PC-3 (cell line): ENCODE measurements at regions not wholly inside any gene's neighbourhood (a gene's known extent, or its start where the extent isn't known, plus 50 kb on each side); places are given as distances from the start of the nearest gene placed in this dataset.

ENCODE experiments used
- ATAC-seq: fragments of 200-7000 bp; cut with Tn5 transposase; 2 replicates; pipeline ENCODE4 v1.9.1; 2020; ENCODE audit warnings: mild to moderate bottlenecking, moderate library complexity
- BruUV-seq: library from RNA; stranded (reverse); fragments of 400-500 nt; replicated peaks from 2 replicates; lab custom pipeline; 2021; lab: Mats Ljungman, UMichigan
- CTCF ChIA-PET: fragments of 300-600 bp; sonication (Branson Sonifier 250); formaldehyde crosslinking; loops from one replicate; lab custom pipeline; 2022; ENCODE audit warnings: antibody characterized with exemption; lab: Charles Lee
- POLR2A ChIA-PET: fragments of 300-600 bp; sonication (Branson Sonifier 250); formaldehyde crosslinking; loops from one replicate; lab custom pipeline; 2022; ENCODE audit warnings: antibody characterized with exemption; ENCODE audit not compliant: unreplicated experiment; lab: Charles Lee
- DNase-seq: peaks from one replicate; pipeline ENCODE4 v3.0.0-alpha.2; 2015
- H2AFZ ChIP-seq: fragments of 300-600 bp; sonication (generic); 2 replicates; pipeline ENCODE4 v1.6.0; 2016; ENCODE audit warnings: antibody characterized with exemption, low read length
- H3F3A ChIP-seq: fragments of 300-600 bp; sonication (generic); one replicate; pipeline ENCODE4 v1.6.0; 2017; ENCODE audit warnings: antibody characterized with exemption, low read length, control low read depth, mild to moderate bottlenecking; ENCODE audit not compliant: unreplicated experiment
- H3K27ac ChIP-seq: fragments of 300-600 bp; sonication (generic); 2 replicates; pipeline ENCODE4 v1.5.1; 2016; ENCODE audit warnings: mild to moderate bottlenecking, low read length
- H3K27me3 ChIP-seq: fragments of 300-600 bp; sonication (generic); 2 replicates; pipeline ENCODE4 v1.6.1; 2016; ENCODE audit warnings: low read length, mixed read lengths
- H3K36me3 ChIP-seq: fragments of 300-600 bp; sonication (generic); 2 replicates; pipeline ENCODE4 v1.6.1; 2016; ENCODE audit warnings: low read depth, mixed run types, low read length, mixed read lengths
- H3K4me1 ChIP-seq: fragments of 300-600 bp; sonication (generic); 2 replicates; pipeline ENCODE4 v1.5.1; 2016; ENCODE audit warnings: low read length; ENCODE audit not compliant: insufficient read depth
- H3K4me2 ChIP-seq: fragments of 300-600 bp; sonication (generic); 2 replicates; pipeline ENCODE4 v1.6.0; 2016; ENCODE audit warnings: low read length
- H3K4me3 ChIP-seq: fragments of 300-600 bp; sonication (generic); 2 replicates; pipeline ENCODE4 v1.5.1; 2016; ENCODE audit warnings: mild to moderate bottlenecking, low read length, mixed read lengths
- H3K79me2 ChIP-seq: fragments of 300-600 bp; sonication (generic); 2 replicates; pipeline ENCODE4 v1.6.1; 2017; ENCODE audit warnings: low read length, mixed read lengths
- H3K9ac ChIP-seq: fragments of 300-600 bp; sonication (generic); 2 replicates; pipeline ENCODE4 v1.6.0; 2016; ENCODE audit warnings: mild to moderate bottlenecking, low read length
- H3K9me2 ChIP-seq: fragments of 300-600 bp; sonication (generic); replicated peaks from 2 replicates; pipeline ENCODE4 v1.6.1; 2016; ENCODE audit warnings: mixed run types, low read length, mixed read lengths
- H3K9me3 ChIP-seq: fragments of 300-600 bp; sonication (generic); 2 replicates; pipeline ENCODE4 v1.6.1; 2016; ENCODE audit warnings: low read length, mixed read lengths
- H4K20me1 ChIP-seq: fragments of 300-600 bp; sonication (generic); 2 replicates; pipeline ENCODE4 v1.6.1; 2016; ENCODE audit warnings: low read length, mixed read lengths
- EZH2 ChIP-seq: fragments of 300-600 bp; sonication (generic); IDR thresholded peaks from one replicate; pipeline ENCODE4 v1.6.1; 2017; ENCODE audit warnings: antibody characterized with exemption, mild to moderate bottlenecking, low read length; ENCODE audit not compliant: unreplicated experiment
- EZH2phosphoT487 ChIP-seq: fragments of 300-600 bp; sonication (generic); IDR thresholded peaks from 2 replicates; pipeline ENCODE4 v1.6.1; 2018; ENCODE audit warnings: mild to moderate bottlenecking, antibody characterized with exemption, low read length, borderline replicate concordance
- intact Hi-C: fragments of 100-400 bp; cut with micrococcal nuclease; formaldehyde crosslinking; loops from 2 replicates; pipeline ENCODE4 v1.9.0; 2023
- TF ChIP-seq, protein P1 (sequence below): fragments of 300-600 bp; sonication (generic); conservative IDR thresholded peaks from 2 replicates; pipeline ENCODE4 v1.5.1; 2017; ENCODE audit warnings: antibody characterized with exemption, low read depth, mild to moderate bottlenecking, low read length

DNA sequence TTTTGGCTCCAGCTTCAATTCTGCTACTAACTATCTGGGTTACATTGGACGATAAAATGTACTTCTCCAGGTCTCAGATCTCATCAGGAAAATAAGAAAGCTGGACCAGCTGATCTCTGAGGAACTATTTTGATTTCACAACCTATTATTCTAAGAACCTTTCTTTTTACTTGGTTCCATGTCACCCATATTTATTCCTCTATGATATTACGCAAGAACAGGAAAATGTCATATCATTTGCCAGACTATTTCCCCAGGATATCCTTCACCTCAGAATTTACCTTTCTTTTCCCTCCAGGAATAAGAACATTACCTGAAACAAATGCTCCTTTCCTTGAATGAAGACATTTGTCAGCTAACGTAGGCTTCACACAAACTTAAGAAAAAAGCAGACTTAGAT is 387.5 kb upstream of the RAG2 start:
- Histone ChIP-seq H3K9me3 (no peaks in the 10 kb centered on the region), H3K27ac (no peak overlapping the region), H3K4me1 (no peaks in the 10 kb centered on the region), H3F3A (no peaks in the 10 kb centered on the region), H3K36me3 (no peaks in the 10 kb centered on the region), H4K20me1 (no peaks in the 10 kb centered on the region), H3K9ac (no peak overlapping the region), H3K4me2 (no peak overlapping the region), H2AFZ (no peak overlapping the region), H3K9me2 (no peaks in the 10 kb centered on the region), H3K27me3 (no peaks in the 10 kb centered on the region), H3K79me2 (no peaks in the 10 kb centered on the region), H3K4me3 (no peak overlapping the region)
- CTCF ChIA-PET, result no interaction called here
- TF ChIP-seq, protein P1, sequence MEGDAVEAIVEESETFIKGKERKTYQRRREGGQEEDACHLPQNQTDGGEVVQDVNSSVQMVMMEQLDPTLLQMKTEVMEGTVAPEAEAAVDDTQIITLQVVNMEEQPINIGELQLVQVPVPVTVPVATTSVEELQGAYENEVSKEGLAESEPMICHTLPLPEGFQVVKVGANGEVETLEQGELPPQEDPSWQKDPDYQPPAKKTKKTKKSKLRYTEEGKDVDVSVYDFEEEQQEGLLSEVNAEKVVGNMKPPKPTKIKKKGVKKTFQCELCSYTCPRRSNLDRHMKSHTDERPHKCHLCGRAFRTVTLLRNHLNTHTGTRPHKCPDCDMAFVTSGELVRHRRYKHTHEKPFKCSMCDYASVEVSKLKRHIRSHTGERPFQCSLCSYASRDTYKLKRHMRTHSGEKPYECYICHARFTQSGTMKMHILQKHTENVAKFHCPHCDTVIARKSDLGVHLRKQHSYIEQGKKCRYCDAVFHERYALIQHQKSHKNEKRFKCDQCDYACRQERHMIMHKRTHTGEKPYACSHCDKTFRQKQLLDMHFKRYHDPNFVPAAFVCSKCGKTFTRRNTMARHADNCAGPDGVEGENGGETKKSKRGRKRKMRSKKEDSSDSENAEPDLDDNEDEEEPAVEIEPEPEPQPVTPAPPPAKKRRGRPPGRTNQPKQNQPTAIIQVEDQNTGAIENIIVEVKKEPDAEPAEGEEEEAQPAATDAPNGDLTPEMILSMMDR, result no peak
- no peak for TF ChIP-seq EZH2
- TF ChIP-seq EZH2phosphoT487, result no peak
- POLR2A ChIA-PET, result no interaction called here
- no peak for ATAC-seq
- intact Hi-C loops, result no loop called here
- DNase-seq, result no peak
- no TSS peak for BruUV-seq

DNA sequence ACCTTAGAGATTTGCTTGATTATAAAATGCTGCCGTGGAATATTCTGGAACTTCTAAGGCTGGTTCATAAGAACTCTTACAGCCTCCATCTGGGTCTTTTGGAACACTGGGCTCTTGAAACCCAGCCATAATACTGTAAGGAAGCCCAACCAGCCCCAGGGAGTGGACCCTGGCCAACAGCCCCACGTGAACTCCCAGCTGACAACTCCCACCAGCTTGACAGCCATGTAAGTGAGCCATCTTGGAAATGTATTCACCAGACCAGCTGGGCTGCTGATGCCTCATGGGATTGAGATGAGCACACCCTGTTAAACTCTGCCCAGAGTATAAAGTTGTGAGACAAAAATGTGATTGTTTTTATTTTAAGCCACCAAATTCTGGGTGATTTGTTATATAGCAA is 378.7 kb upstream of the RAG2 start:
- no peaks in the 10 kb centered on the region for H3K9me3 ChIP-seq
- H3K27ac ChIP-seq, result no peak overlapping the region
- no peaks in the 10 kb centered on the region for H4K20me1 ChIP-seq
- intact Hi-C loops, result no loop called here
- no peak for TF ChIP-seq EZH2
- TF ChIP-seq EZH2phosphoT487, result no peak
- TF ChIP-seq, protein P1, result no peak
- H3K27me3 ChIP-seq, result no peaks in the 10 kb centered on the region
- H3K9ac ChIP-seq, result no peak overlapping the region
- H3K36me3 ChIP-seq, result no peaks in the 10 kb centered on the region
- no peaks in the 10 kb centered on the region for H3K9me2 ChIP-seq
- H3K4me3 ChIP-seq, result no peak overlapping the region
- DNase-seq (no peak), ATAC-seq (no peak)
- H3K79me2 ChIP-seq, result no peaks in the 10 kb centered on the region
- no peaks in the 10 kb centered on the region for H3K4me1 ChIP-seq
- CTCF ChIA-PET, result no interaction called here
- H2AFZ ChIP-seq, result no peak overlapping the region
- POLR2A ChIA-PET, result no interaction called here
- no TSS peak for BruUV-seq
- H3K4me2 ChIP-seq, result no peak overlapping the region
- no peaks in the 10 kb centered on the region for H3F3A ChIP-seq

DNA sequence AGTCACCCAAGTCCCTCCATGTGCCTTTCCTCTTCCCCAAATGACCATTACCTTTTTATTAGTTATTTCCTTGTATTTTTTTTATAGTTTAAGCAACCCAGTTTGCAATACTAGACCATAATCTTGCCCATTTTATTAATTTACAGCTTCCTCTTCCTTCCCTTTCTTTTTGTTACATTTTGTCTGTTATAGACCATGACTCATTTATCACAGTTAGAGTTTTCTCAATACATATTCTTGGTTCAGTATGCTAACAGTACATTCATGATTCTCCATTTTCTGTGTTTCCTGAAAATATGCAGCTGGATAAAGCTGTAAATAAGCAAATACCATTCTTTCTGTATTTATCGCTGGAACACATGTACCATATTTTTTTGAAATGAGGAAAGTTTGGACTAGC is 376.7 kb upstream of the RAG2 start:
- Histone ChIP-seq H3K27me3 (peaks cover 10% of the 10 kb centered on the region), H3F3A (no peaks in the 10 kb centered on the region), H4K20me1 (no peaks in the 10 kb centered on the region), H3K27ac (no peak overlapping the region), H3K9me2 (no peaks in the 10 kb centered on the region), H3K4me2 (no peak overlapping the region), H3K9me3 (no peaks in the 10 kb centered on the region), H3K4me3 (no peak overlapping the region), H2AFZ (no peak overlapping the region), H3K9ac (no peak overlapping the region), H3K36me3 (no peaks in the 10 kb centered on the region), H3K4me1 (no peaks in the 10 kb centered on the region), H3K79me2 (no peaks in the 10 kb centered on the region)
- no TSS peak for BruUV-seq
- ChIA-PET CTCF (no interaction called here), POLR2A (no interaction called here)
- ATAC-seq, result no peak
- DNase-seq, result no peak
- intact Hi-C loops, result no loop called here
- TF ChIP-seq, protein P1, result no peak
- TF ChIP-seq EZH2phosphoT487, result no peak
- no peak for TF ChIP-seq EZH2
